ENCODE measurements at regions not wholly inside any gene's neighbourhood (a gene's known extent, or its start where the extent isn't known, plus 50 kb on each side); places are given as distances from the start of the nearest gene placed in this dataset.

- no peak for TF ChIP-seq KIAA2018 (CRISPR knock-in tag; IDR thresholded peaks at IDR 0.05; ENCODE audit: borderline replicate concordance)
- no peak for TF ChIP-seq USF2 (IDR thresholded peaks at IDR 0.05; ENCODE audit: low read depth, low read length)
- no peak for TF ChIP-seq USF2 (CRISPR knock-in tag; IDR thresholded peaks at IDR 0.05; ENCODE audit: borderline replicate concordance)
- TF ChIP-seq DMTF1 (CRISPR knock-in tag; IDR thresholded peaks at IDR 0.05): no peak
- TF ChIP-seq MBNL3 (CRISPR knock-in tag; conservative IDR thresholded peaks at IDR 0.05): no peak
Measured at GRCh38 chr11:26830218-26830617, 108.4 kb upstream of the SLC5A12 start (continued).

Data from HepG2 (cell line).